HepG2 (cell line): ENCODE measurements at regions not wholly inside any gene's neighbourhood (a gene's known extent, or its start where the extent isn't known, plus 50 kb on each side); places are given as distances from the start of the nearest gene placed in this dataset.

Experiments
- ATAC-seq: fragments of 200-7000 bp; cut with Tn5 transposase; 3 replicates; pipeline ENCODE4 v1.9.1; 2020; ENCODE audit warnings: mild to moderate bottlenecking, moderate library complexity
- BruUV-seq: library from RNA; stranded (reverse); fragments of 400-500 nt; replicated peaks from 2 replicates; lab custom pipeline; 2021; lab: Mats Ljungman, UMichigan
- CTCF ChIA-PET: fragments of 300-600 bp; formaldehyde crosslinking; extraction: SDS; loops from one replicate; lab custom pipeline; 2021; ENCODE audit warnings: low total read pairs, inconsistent platforms, low intra/inter-chr PET ratio; lab: Yijun Ruan, JAX
- POLR2A ChIA-PET: fragments of 350-600 bp; sonication (Branson Sonifier 250); formaldehyde crosslinking; loops from one replicate; lab custom pipeline; 2020; ENCODE audit warnings: antibody characterized with exemption, inconsistent platforms; lab: Yijun Ruan, JAX
- DNase-seq: peaks from one replicate; pipeline ENCODE4 v3.0.0-alpha.2; 2015; ENCODE audit warnings: low spot score
- FAIRE-seq: peaks from 3 replicates; lab custom pipeline; 2011; peaks lifted over from hg19 to GRCh38; lab: Jason Lieb, UNC
- H2AFZ ChIP-seq: one replicate; pipeline ENCODE4 v1.6.1; 2011; ENCODE audit warnings: low read length, inconsistent platforms
- H3K27ac ChIP-seq: fragments of 300-600 bp; 3 replicates; pipeline ENCODE4 v1.8.0; 2011; ENCODE audit warnings: mixed run types, mild to moderate bottlenecking, mixed read lengths, low read length, inconsistent platforms; ENCODE audit not compliant: insufficient read depth; ENCODE audit errors: extremely low read length
- H3K27me3 ChIP-seq, 2 experiments: fragments of 200-600 bp in 1 of 2; 2 replicates in 1 of 2; 3 replicates in 1 of 2; pipeline versions ENCODE4 v1.6.0 to v1.8.0; 2011; ENCODE audit warnings: low read length in 2 of 2, mild to moderate bottlenecking in 2 of 2, moderate library complexity in 2 of 2, inconsistent platforms in 1 of 2; ENCODE audit not compliant: insufficient read depth in 2 of 2, control insufficient read depth in 1 of 2
- H3K36me3 ChIP-seq, 2 experiments: fragments of 200-600 bp in 1 of 2; replicated peaks in 1 of 2; 2 replicates in 1 of 2; 3 replicates in 1 of 2; pipeline versions ENCODE4 v1.5.1 to v1.8.0; 2011; ENCODE audit warnings: low read length in 2 of 2, inconsistent platforms in 1 of 2; ENCODE audit not compliant: insufficient read depth in 2 of 2, control insufficient read depth in 1 of 2
- H3K4me1 ChIP-seq: 2 replicates; pipeline ENCODE4 v1.5.1; 2012; ENCODE audit warnings: low read length, inconsistent platforms; ENCODE audit not compliant: insufficient read depth
- H3K4me2 ChIP-seq: 2 replicates; pipeline ENCODE4 v1.6.0; 2011; ENCODE audit warnings: low read depth, low read length, inconsistent platforms
- H3K4me3 ChIP-seq, 3 experiments: fragments of 200-600 bp in 1 of 3; sonication (generic), shearing (Covaris generic) in 1 of 3; replicated peaks in 1 of 3; 2 replicates each; pipeline ENCODE4 v1.5.1; 2011 to 2016; ENCODE audit warnings: low read length in 3 of 3, inconsistent platforms in 2 of 3, low read depth in 2 of 3, mild to moderate bottlenecking in 2 of 3, control low read depth in 1 of 3, mixed read lengths in 1 of 3; ENCODE audit not compliant: insufficient read depth in 1 of 3
- H3K79me2 ChIP-seq: one replicate; pipeline ENCODE4 v1.6.1; 2011; ENCODE audit warnings: low read length, inconsistent platforms; ENCODE audit not compliant: insufficient read depth
- H3K9ac ChIP-seq: 2 replicates; pipeline ENCODE4 v1.6.0; 2011; ENCODE audit warnings: mild to moderate bottlenecking, low read depth, low read length, inconsistent platforms; ENCODE audit not compliant: insufficient read depth
- H3K9me3 ChIP-seq: 2 replicates; pipeline ENCODE4 v1.5.1; 2012; ENCODE audit warnings: mild to moderate bottlenecking, low read length
- H4K20me1 ChIP-seq: 2 replicates; pipeline ENCODE4 v1.6.0; 2011; ENCODE audit warnings: inconsistent platforms, mild to moderate bottlenecking, low read length, moderate library complexity; ENCODE audit not compliant: insufficient read depth
- BORCS8-MEF2B ChIP-seq: sonication (generic); formaldehyde crosslinking; IDR thresholded peaks from 2 replicates; pipeline ENCODE4 v1.8.0; 2022; ENCODE audit warnings: mild to moderate bottlenecking, missing genetic modification reagents
- GMEB1 ChIP-seq: sonication (generic); formaldehyde crosslinking; IDR thresholded peaks from 2 replicates; pipeline ENCODE4 v1.5.1; 2020; ENCODE audit warnings: missing genetic modification reagents, mild to moderate bottlenecking, borderline replicate concordance
- SETDB1 ChIP-seq: sonication (generic); formaldehyde crosslinking; IDR thresholded peaks from 2 replicates; pipeline ENCODE4 v1.5.1; 2020; ENCODE audit warnings: missing genetic modification reagents, mild to moderate bottlenecking, borderline replicate concordance
- SMAD9 ChIP-seq: sonication (generic); formaldehyde crosslinking; IDR thresholded peaks from 2 replicates; pipeline ENCODE4 v1.5.1; 2020; ENCODE audit warnings: mild to moderate bottlenecking, missing genetic modification reagents
- U2AF1 ChIP-seq: fragments of 200-400 bp; formaldehyde crosslinking; optimal IDR thresholded peaks from 2 replicates; pipeline ENCODE3; 2017; ENCODE audit warnings: mild to moderate bottlenecking, low read depth, low read length
- ZNF343 ChIP-seq: sonication (generic); formaldehyde crosslinking; IDR thresholded peaks from 2 replicates; pipeline ENCODE4 v1.4.0; 2020; ENCODE audit warnings: mild to moderate bottlenecking, missing genetic modification reagents
- ZSCAN9 ChIP-seq: IDR thresholded peaks from 2 replicates; pipeline ENCODE4 v1.6.1; 2016; ENCODE audit warnings: borderline replicate concordance
- in situ Hi-C: cut with HindIII; loops from 2 replicates; pipeline ENCODE4 v1.10.0; 2017; ENCODE audit warnings: low pct_unique_long_range_greater_than_20kb; ENCODE audit not compliant: extremely low pct_ligation_motif_present
- intact Hi-C: fragments of 100-400 bp; cut with micrococcal nuclease; formaldehyde crosslinking; loops from one replicate; pipeline ENCODE4 v1.10.0; 2022; ENCODE audit not compliant: unreplicated experiment
- TF ChIP-seq, protein P1 (sequence below): sonication (generic); formaldehyde crosslinking; IDR thresholded peaks from 2 replicates; pipeline ENCODE4 v1.4.0; 2020; ENCODE audit warnings: missing genetic modification reagents
- TF ChIP-seq, protein P2 (sequence below): sonication (generic); formaldehyde crosslinking; IDR thresholded peaks from 2 replicates; pipeline ENCODE4 v1.4.0; 2020; ENCODE audit warnings: mild to moderate bottlenecking, missing genetic modification reagents

- TF ChIP-seq, protein P1, sequence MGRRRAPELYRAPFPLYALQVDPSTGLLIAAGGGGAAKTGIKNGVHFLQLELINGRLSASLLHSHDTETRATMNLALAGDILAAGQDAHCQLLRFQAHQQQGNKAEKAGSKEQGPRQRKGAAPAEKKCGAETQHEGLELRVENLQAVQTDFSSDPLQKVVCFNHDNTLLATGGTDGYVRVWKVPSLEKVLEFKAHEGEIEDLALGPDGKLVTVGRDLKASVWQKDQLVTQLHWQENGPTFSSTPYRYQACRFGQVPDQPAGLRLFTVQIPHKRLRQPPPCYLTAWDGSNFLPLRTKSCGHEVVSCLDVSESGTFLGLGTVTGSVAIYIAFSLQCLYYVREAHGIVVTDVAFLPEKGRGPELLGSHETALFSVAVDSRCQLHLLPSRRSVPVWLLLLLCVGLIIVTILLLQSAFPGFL (CRISPR knock-in tag) = no peak
- TF ChIP-seq, all 625 proteins: peak for 0
Observed at GRCh38 chr1:37097731-37098130, 63.4 kb upstream of the GRIK3 start (continued).

DNA sequence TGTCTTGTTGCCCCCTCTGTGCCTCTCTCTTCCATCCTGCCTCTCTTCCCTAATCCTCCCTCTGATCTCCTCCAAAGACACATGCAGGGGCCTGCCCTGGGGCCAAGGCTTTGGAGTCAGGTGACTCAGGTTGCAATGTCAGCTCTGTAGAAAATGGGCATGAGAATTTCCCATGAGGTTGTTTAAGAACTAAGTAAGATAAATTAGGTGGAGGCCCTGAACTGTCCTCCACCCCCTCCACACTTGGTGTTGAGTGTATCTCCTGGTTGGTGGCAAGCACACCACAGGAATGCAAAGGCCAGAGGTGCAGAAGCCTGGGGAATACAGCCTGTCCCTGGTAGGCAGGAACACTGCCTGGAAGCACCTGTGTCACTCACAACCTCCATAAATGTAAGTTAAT is 63.9 kb upstream of the GRIK3 start:
- H3K9ac ChIP-seq = no peak overlapping the region
- BruUV-seq = no TSS peak
- H3K36me3 ChIP-seq = no peaks in the 10 kb centered on the region
- H3K27me3 ChIP-seq = peaks cover 0 to 2% of the 10 kb centered on the region in 2 experiments; a peak in 1 of 5 replicates
- H3K9me3 ChIP-seq = no peaks in the 10 kb centered on the region
- H3K4me2 ChIP-seq = no peak overlapping the region
- no peak overlapping the region for H2AFZ ChIP-seq
- no peak for ATAC-seq
- H4K20me1 ChIP-seq = no peaks in the 10 kb centered on the region
- no peaks in the 10 kb centered on the region for H3K79me2 ChIP-seq
- no peak overlapping the region for H3K27ac ChIP-seq
- CTCF ChIA-PET = no interaction called here
- POLR2A ChIA-PET = no interaction called here
- no peak for DNase-seq
- TF ChIP-seq, protein P2, sequence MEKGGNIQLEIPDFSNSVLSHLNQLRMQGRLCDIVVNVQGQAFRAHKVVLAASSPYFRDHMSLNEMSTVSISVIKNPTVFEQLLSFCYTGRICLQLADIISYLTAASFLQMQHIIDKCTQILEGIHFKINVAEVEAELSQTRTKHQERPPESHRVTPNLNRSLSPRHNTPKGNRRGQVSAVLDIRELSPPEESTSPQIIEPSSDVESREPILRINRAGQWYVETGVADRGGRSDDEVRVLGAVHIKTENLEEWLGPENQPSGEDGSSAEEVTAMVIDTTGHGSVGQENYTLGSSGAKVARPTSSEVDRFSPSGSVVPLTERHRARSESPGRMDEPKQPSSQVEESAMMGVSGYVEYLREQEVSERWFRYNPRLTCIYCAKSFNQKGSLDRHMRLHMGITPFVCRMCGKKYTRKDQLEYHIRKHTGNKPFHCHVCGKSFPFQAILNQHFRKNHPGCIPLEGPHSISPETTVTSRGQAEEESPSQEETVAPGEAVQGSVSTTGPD = no peak
- TF ChIP-seq U2AF1 (no peak), ZSCAN9 (CRISPR knock-in tag) (no peak), ZNF343 (CRISPR knock-in tag) (no peak), BORCS8-MEF2B (CRISPR knock-in tag) (no peak), SETDB1 (CRISPR knock-in tag) (no peak), GMEB1 (CRISPR knock-in tag) (no peak), SMAD9 (no peak)
- H3K4me3 ChIP-seq = no peak overlapping the region
- no peaks in the 10 kb centered on the region for H3K4me1 ChIP-seq
- in situ Hi-C loops (no loop called here), intact Hi-C loops (loop anchor here (5.0 kb wide), 1 partner anchor 334 kb away; no protein-coding TSS in a partner anchor)
- no peak for FAIRE-seq
